H9 (cell line): ENCODE measurements at regions not wholly inside any gene's neighbourhood (a gene's known extent, or its start where the extent isn't known, plus 50 kb on each side); places are given as distances from the start of the nearest gene placed in this dataset.

Experiments used
- DNase-seq: peaks from one replicate; pipeline ENCODE4 v3.0.0-alpha.2; 2017
- H2AFZ ChIP-seq: one replicate; pipeline ENCODE4 v1.6.1; 2013; ENCODE audit warnings: mild to moderate bottlenecking, low read length, control low read depth, moderate library complexity
- H2AK5ac ChIP-seq: 2 replicates; pipeline ENCODE4 v1.6.1; 2013; ENCODE audit warnings: low read length, control low read depth, mixed read lengths; ENCODE audit not compliant: insufficient read length
- H2BK120ac ChIP-seq: one replicate; pipeline ENCODE4 v1.6.1; 2013; ENCODE audit warnings: low read depth, mild to moderate bottlenecking, low read length, control low read depth, inconsistent platforms; ENCODE audit not compliant: poor library complexity, severe bottlenecking
- H2BK12ac ChIP-seq: 2 replicates; pipeline ENCODE4 v1.6.1; 2013; ENCODE audit warnings: low read length, control low read depth, mixed read lengths, low read depth; ENCODE audit not compliant: insufficient read length
- H2BK15ac ChIP-seq: 2 replicates; pipeline ENCODE4 v1.6.1; 2013; ENCODE audit warnings: low read depth, low read length, control low read depth
- H2BK20ac ChIP-seq: one replicate; pipeline ENCODE4 v1.6.1; 2013; ENCODE audit warnings: low read depth, mild to moderate bottlenecking, low read length, control low read depth, inconsistent platforms; ENCODE audit not compliant: poor library complexity, severe bottlenecking
- H2BK5ac ChIP-seq: 2 replicates; pipeline ENCODE4 v1.6.1; 2013; ENCODE audit warnings: low read length, control low read depth, mixed read lengths; ENCODE audit not compliant: insufficient read length
- H3K14ac ChIP-seq: 2 replicates; pipeline ENCODE4 v1.6.1; 2013; ENCODE audit warnings: low read length, control low read depth; ENCODE audit not compliant: insufficient read depth
- H3K18ac ChIP-seq: 2 replicates; pipeline ENCODE4 v1.6.1; 2013; ENCODE audit warnings: low read depth, mild to moderate bottlenecking, mixed read lengths, low read length, control low read depth; ENCODE audit not compliant: insufficient read length
- H3K23ac ChIP-seq: 2 replicates; pipeline ENCODE4 v1.6.1; 2013; ENCODE audit warnings: low read length, control low read depth, mixed read lengths, low read depth; ENCODE audit not compliant: insufficient read length
- H3K23me2 ChIP-seq: 2 replicates; pipeline ENCODE4 v1.6.1; 2013; ENCODE audit warnings: low read depth, mild to moderate bottlenecking, mixed read lengths, low read length, control low read depth; ENCODE audit not compliant: insufficient read length, poor library complexity, severe bottlenecking
- H3K27ac ChIP-seq: 2 replicates; pipeline ENCODE4 v1.5.1; 2013; ENCODE audit warnings: low read length, control low read depth, mixed read lengths, low read depth; ENCODE audit not compliant: insufficient read length
- H3K27me3 ChIP-seq: 2 replicates; pipeline ENCODE4 v1.6.1; 2013; ENCODE audit warnings: low read length, control low read depth, inconsistent platforms; ENCODE audit not compliant: insufficient read depth
- H3K4ac ChIP-seq: 2 replicates; pipeline ENCODE4 v1.6.1; 2013; ENCODE audit warnings: low read depth, mild to moderate bottlenecking, control low read depth, inconsistent platforms, low read length, moderate library complexity
- H3K4me1 ChIP-seq: 2 replicates; pipeline ENCODE4 v1.6.1; 2013; ENCODE audit warnings: low read length, control low read depth, inconsistent platforms; ENCODE audit not compliant: insufficient read depth
- H3K4me2 ChIP-seq: 2 replicates; pipeline ENCODE4 v1.6.1; 2013; ENCODE audit warnings: low read length, control low read depth, mixed read lengths; ENCODE audit not compliant: insufficient read length, insufficient read depth
- H3K56ac ChIP-seq: 2 replicates; pipeline ENCODE4 v1.6.1; 2013; ENCODE audit warnings: low read depth, mild to moderate bottlenecking, mixed read lengths, low read length, control low read depth; ENCODE audit not compliant: insufficient read length
- H3K79me1 ChIP-seq: 2 replicates; pipeline ENCODE4 v1.6.1; 2013; ENCODE audit warnings: low read depth, mild to moderate bottlenecking, moderate library complexity, low read length, control low read depth, inconsistent platforms; ENCODE audit not compliant: insufficient read depth, poor library complexity, severe bottlenecking
- H3K79me2 ChIP-seq: 2 replicates; pipeline ENCODE4 v1.6.1; 2013; ENCODE audit warnings: low read length, control low read depth, inconsistent platforms; ENCODE audit not compliant: insufficient read depth
- H3K9ac ChIP-seq: 2 replicates; pipeline ENCODE4 v1.6.1; 2013; ENCODE audit warnings: low read length, control low read depth, mixed read lengths; ENCODE audit not compliant: insufficient read length; ENCODE audit errors: extremely low read depth
- H3K9me3 ChIP-seq: one replicate; pipeline ENCODE4 v1.6.1; 2013; ENCODE audit warnings: low read depth, low read length, inconsistent platforms; ENCODE audit not compliant: control insufficient read depth
- H3T11ph ChIP-seq: one replicate; pipeline ENCODE4 v1.6.1; 2013; ENCODE audit warnings: mild to moderate bottlenecking, low read length, control low read depth, inconsistent platforms
- H4K20me1 ChIP-seq: one replicate; pipeline ENCODE4 v1.6.1; 2013; ENCODE audit not compliant: control insufficient read depth, insufficient read length, insufficient read depth
- H4K5ac ChIP-seq: 2 replicates; pipeline ENCODE4 v1.6.1; 2013; ENCODE audit warnings: low read depth, mild to moderate bottlenecking, mixed read lengths, low read length, control low read depth; ENCODE audit not compliant: insufficient read length
- H4K8ac ChIP-seq: replicated peaks from 2 replicates; pipeline ENCODE4 v1.6.1; 2013; ENCODE audit warnings: low read length, control low read depth, mixed read lengths, low read depth; ENCODE audit not compliant: insufficient read length
- H4K91ac ChIP-seq: 2 replicates; pipeline ENCODE4 v1.6.1; 2013; ENCODE audit warnings: low read depth, mild to moderate bottlenecking, moderate library complexity, mixed read lengths, low read length, control low read depth; ENCODE audit not compliant: insufficient read length
- H3K27ac Mint-ChIP-seq, 3 experiments: 2 replicates in 2 of 3; 3 replicates in 1 of 3; pipeline ENCODE4 v1.8.0; 2020 to 2021; ENCODE audit warnings: mixed read lengths in 3 of 3, mild to moderate bottlenecking in 1 of 3, moderate library complexity in 1 of 3
- H3K27me3 Mint-ChIP-seq: 2 replicates; pipeline ENCODE4 v1.8.0; 2021; ENCODE audit warnings: low read depth, mild to moderate bottlenecking, moderate library complexity, mixed read lengths
- H3K36me3 Mint-ChIP-seq, 3 experiments: 2 replicates in 2 of 3; 3 replicates in 1 of 3; pipeline ENCODE4 v1.8.0; 2020 to 2021; ENCODE audit warnings: low read depth in 3 of 3, mixed read lengths in 3 of 3; ENCODE audit not compliant: insufficient read depth in 1 of 3
- H3K4me1 Mint-ChIP-seq, 2 experiments: 2 replicates each; pipeline ENCODE4 v1.8.0; 2020; ENCODE audit warnings: mixed read lengths in 2 of 2
- H3K4me3 Mint-ChIP-seq, 2 experiments: 2 replicates in 1 of 2; 3 replicates in 1 of 2; pipeline ENCODE4 v1.8.0; 2020 to 2021; ENCODE audit warnings: mild to moderate bottlenecking in 2 of 2, mixed read lengths in 2 of 2, moderate library complexity in 1 of 2
- H3K9me3 Mint-ChIP-seq, 2 experiments: 2 replicates in 1 of 2; 3 replicates in 1 of 2; pipeline ENCODE4 v1.8.0; 2020; ENCODE audit warnings: mild to moderate bottlenecking in 2 of 2, mixed read lengths in 2 of 2, moderate library complexity in 1 of 2
- CTCF ChIP-seq: fragments of 200-600 bp; sonication (generic); conservative IDR thresholded peaks from 3 replicates; pipeline ENCODE4 v1.8.0; 2021; ENCODE audit warnings: antibody characterized with exemption, mild to moderate bottlenecking
- WGBS: extraction: QIAGEN DNeasy Blood & Tissue Kit; methylation state at CpG from one replicate; pipeline ENCODE4 v1.1.7; 2013; ENCODE audit warnings: missing lambda C conversion rate, low lambda C conversion rate, mixed read lengths; ENCODE audit not compliant: insufficient read length; ENCODE audit errors: extremely low coverage; 5-methylcytosine and 5-hydroxymethylcytosine counted together

GRCh38 chr2:125224830-125225229 is 1199.7 kb downstream of the CNTNAP5 start:
- Histone ChIP-seq H4K91ac (no peak overlapping the region), H4K5ac (no peak overlapping the region), H3K9ac (no peak overlapping the region), H3K23ac (no peak overlapping the region), H3K79me1 (no peaks in the 10 kb centered on the region), H2BK20ac (no peak overlapping the region), H2BK5ac (no peak overlapping the region), H3K4me1 (no peaks in the 10 kb centered on the region), H3K4me2 (no peak overlapping the region), H2BK15ac (no peak overlapping the region), H3T11ph (no peak overlapping the region), H3K27me3 (no peaks in the 10 kb centered on the region), H3K27ac (no peak overlapping the region), H3K4ac (no peak overlapping the region), H4K8ac (no peak overlapping the region), H2AK5ac (no peak overlapping the region), H3K14ac (no peak overlapping the region; the same call in 1 of the 2 replicates), H3K18ac (no peak overlapping the region), H4K20me1 (no peaks in the 10 kb centered on the region), H2BK120ac (no peak overlapping the region), H2BK12ac (no peak overlapping the region), H3K56ac (no peak overlapping the region), H2AFZ (no peak overlapping the region), H3K79me2 (no peaks in the 10 kb centered on the region), H3K9me3 (no peaks in the 10 kb centered on the region), H3K23me2 (no peaks in the 10 kb centered on the region)
- Mint-ChIP-seq H3K4me1 (peaks cover 3% of the 10 kb centered on the region in 2 experiments; a peak in 1 of 4 replicates), H3K36me3 (peaks cover 17 to 34% (median 24%) of the 10 kb centered on the region in 3 experiments), H3K4me3 (no peak overlapping the region), H3K27me3 (no peaks in the 10 kb centered on the region), H3K9me3 (peaks cover 27 to 30% of the 10 kb centered on the region in 2 experiments), H3K27ac (peak overlapping the region in 1 of 3 experiments; percentile 26; a peak in 1 of 7 replicates)
- peak; percentile 46; the same call in 2 of the 3 replicates for TF ChIP-seq CTCF
- peak; percentile 57 for DNase-seq
- no CpG with 5 or more reads among the region's 3 CpGs for WGBS
